Right lobe of liver (tissue), 6 donors: ENCODE measurements at regions not wholly inside any gene's neighbourhood (a gene's known extent, or its start where the extent isn't known, plus 50 kb on each side); places are given as distances from the start of the nearest gene placed in this dataset.

Experiments used
- ATAC-seq, 4 donors: fragments of 200-7000 bp; cut with Tn5 transposase; one replicate each; pipeline ENCODE4 v1.9.1; 2020; ENCODE audit warnings: mild to moderate bottlenecking in 4 of 4, moderate library complexity in 4 of 4
- DNase-seq, 3 donors: peaks; one replicate each; pipeline ENCODE4 v3.0.0-alpha.2; 2020
- H3K27ac ChIP-seq, 3 donors: fragments of 200-600 bp; one replicate each; pipeline ENCODE4 v1.8.0; 2022
- H3K27me3 ChIP-seq, 2 donors: fragments of 200-600 bp; one replicate each; pipeline ENCODE4 v1.8.0; 2022
- H3K36me3 ChIP-seq, 4 donors: fragments of 200-600 bp; sonication (generic) in 1 of 4; one replicate each; pipeline versions ENCODE4 v1.5.1 to v1.8.0; 2017 to 2022; ENCODE audit warnings: control low read depth in 1 of 4
- H3K4me1 ChIP-seq, 4 donors: fragments of 200-600 bp; sonication (generic) in 1 of 4; one replicate each; pipeline versions ENCODE4 v1.5.1 to v1.8.0; 2017 to 2022; ENCODE audit warnings: control low read depth in 1 of 4
- H3K4me3 ChIP-seq, 3 donors: fragments of 200-600 bp; one replicate each; pipeline ENCODE4 v1.8.0; 2022
- H3K9me3 ChIP-seq, 4 donors: fragments of 200-600 bp; sonication (generic) in 1 of 4; one replicate each; pipeline versions ENCODE4 v1.5.1 to v1.8.0; 2017 to 2022; ENCODE audit warnings: control low read depth in 1 of 4
- POLR2A ChIP-seq: fragments of 450-650 bp; IDR thresholded peaks from one replicate; pipeline ENCODE4 v1.6.1; 2017; ENCODE audit warnings: antibody characterized with exemption, mild to moderate bottlenecking
- WGBS: methylation state at CpG from one replicate; pipeline ENCODE4 v1.1.6; 2018; ENCODE audit warnings: low coverage, low lambda C conversion rate; ENCODE audit not compliant: insufficient coverage; ENCODE audit errors: missing lambda C conversion rate; 5-methylcytosine and 5-hydroxymethylcytosine counted together
- intact Hi-C, 2 donors: fragments of 100-400 bp; cut with DNase I; formaldehyde crosslinking; loops; one replicate each; pipeline versions ENCODE4 v1.11.2 to v1.14.1; 2022
- TF ChIP-seq, protein P1 (sequence below), 4 donors: fragments of 200-600 bp in 3 of 4; fragments of 450-650 bp in 1 of 4; IDR thresholded peaks; one replicate each; pipeline versions ENCODE4 v1.5.1 to v1.8.0; 2016 to 2022; ENCODE audit warnings: antibody characterized with exemption in 4 of 4, mild to moderate bottlenecking in 2 of 4
- donor health status: DM: no; HTN: yes; CAD: no.
- donor health status: DM: no; HTN: no; CAD: no.
- donor health status: DM: no; HTN: no; CAD: no.
- donor health status: DM: no; HTN: yes; CAD: no.
- donor health status: DM: no; HTN: yes; CAD: no.

- H3K9me3 ChIP-seq, result no peaks in the 10 kb centered on the region
- H3K4me3 ChIP-seq, result no peak overlapping the region
- H3K36me3 ChIP-seq, result no peaks in the 10 kb centered on the region
- H3K4me1 ChIP-seq, result no peaks in the 10 kb centered on the region
- no peaks in the 10 kb centered on the region for H3K27me3 ChIP-seq
- DNase-seq (no peak), ATAC-seq (no peak)
- WGBS, result 50% methylated on average over 1 of the region's 2 CpGs
- no peak overlapping the region for H3K27ac ChIP-seq
- TF ChIP-seq POLR2A, result no peak
- TF ChIP-seq, protein P1, sequence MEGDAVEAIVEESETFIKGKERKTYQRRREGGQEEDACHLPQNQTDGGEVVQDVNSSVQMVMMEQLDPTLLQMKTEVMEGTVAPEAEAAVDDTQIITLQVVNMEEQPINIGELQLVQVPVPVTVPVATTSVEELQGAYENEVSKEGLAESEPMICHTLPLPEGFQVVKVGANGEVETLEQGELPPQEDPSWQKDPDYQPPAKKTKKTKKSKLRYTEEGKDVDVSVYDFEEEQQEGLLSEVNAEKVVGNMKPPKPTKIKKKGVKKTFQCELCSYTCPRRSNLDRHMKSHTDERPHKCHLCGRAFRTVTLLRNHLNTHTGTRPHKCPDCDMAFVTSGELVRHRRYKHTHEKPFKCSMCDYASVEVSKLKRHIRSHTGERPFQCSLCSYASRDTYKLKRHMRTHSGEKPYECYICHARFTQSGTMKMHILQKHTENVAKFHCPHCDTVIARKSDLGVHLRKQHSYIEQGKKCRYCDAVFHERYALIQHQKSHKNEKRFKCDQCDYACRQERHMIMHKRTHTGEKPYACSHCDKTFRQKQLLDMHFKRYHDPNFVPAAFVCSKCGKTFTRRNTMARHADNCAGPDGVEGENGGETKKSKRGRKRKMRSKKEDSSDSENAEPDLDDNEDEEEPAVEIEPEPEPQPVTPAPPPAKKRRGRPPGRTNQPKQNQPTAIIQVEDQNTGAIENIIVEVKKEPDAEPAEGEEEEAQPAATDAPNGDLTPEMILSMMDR (IDR thresholded peaks at IDR 0.05), result no peak
- intact Hi-C loops, result no loop called here
These were observed 398.6 kb downstream of the GPAM start for GRCh38 chr10:111784946-111785465.

- TF ChIP-seq, protein P1 (IDR thresholded peaks at IDR 0.05), result no peak
- TF ChIP-seq POLR2A, result no peak
- Histone ChIP-seq H3K4me1 (no peaks in the 10 kb centered on the region), H3K9me3 (no peaks in the 10 kb centered on the region), H3K4me3 (no peak overlapping the region), H3K27me3 (no peaks in the 10 kb centered on the region), H3K27ac (no peak overlapping the region), H3K36me3 (no peaks in the 10 kb centered on the region)
- ATAC-seq (no peak), DNase-seq (no peak)
- intact Hi-C loops, result no loop called here
- WGBS, result 44% methylated on average over 1 of the region's 1 CpG
These were observed 397.6 kb downstream of the GPAM start for GRCh38 chr10:111785921-111786320.

DNA sequence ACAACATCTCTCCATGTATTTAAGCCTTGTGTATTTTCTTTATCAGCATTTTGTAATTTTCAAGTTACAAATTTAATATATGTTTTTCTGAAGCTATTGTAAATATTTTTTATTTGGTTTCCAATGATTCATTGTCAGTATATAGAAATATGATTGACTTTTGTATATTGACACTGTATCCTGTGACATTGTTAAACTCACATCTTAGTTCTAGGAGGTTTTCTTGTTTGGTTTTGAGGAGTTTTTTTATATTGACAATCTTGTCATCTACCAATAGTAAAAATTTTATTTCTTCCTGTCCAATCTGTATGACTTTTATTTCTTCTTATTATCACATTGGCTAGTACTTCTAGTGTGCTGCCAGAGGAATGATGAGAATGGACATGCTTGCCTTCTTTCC lies 393.7 kb downstream of the GPAM start:
- no peak for DNase-seq
- Histone ChIP-seq H3K9me3 (no peaks in the 10 kb centered on the region), H3K27ac (no peak overlapping the region), H3K27me3 (no peaks in the 10 kb centered on the region), H3K4me1 (no peaks in the 10 kb centered on the region), H3K36me3 (no peaks in the 10 kb centered on the region), H3K4me3 (no peak overlapping the region)
- no peak for ATAC-seq
- TF ChIP-seq, protein P1 (IDR thresholded peaks at IDR 0.05), result no peak
- TF ChIP-seq POLR2A, result no peak
- intact Hi-C loops, result no loop called here

DNA sequence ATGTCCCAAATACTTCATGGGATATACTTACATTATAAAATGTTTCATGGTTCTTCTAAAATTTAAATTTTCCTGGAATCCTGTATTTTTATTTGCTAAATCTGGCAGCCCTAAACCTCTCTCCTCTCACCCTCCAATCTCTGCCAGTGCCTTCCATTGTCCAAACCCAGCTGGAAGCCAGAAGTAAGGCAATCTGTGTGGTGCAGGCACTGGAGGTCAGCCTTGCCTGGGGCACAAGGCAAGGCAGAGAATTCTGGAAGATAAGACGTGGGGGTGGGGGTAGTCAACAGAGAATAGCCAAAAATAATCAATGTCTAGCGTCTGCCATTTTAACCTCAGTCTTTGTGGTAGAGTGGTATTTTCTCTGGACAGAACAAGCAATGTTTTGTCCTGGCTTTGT lies 381.7 kb downstream of the GPAM start:
- Histone ChIP-seq H3K36me3 (no peaks in the 10 kb centered on the region), H3K9me3 (no peaks in the 10 kb centered on the region), H3K27ac (no peak overlapping the region), H3K27me3 (no peaks in the 10 kb centered on the region), H3K4me1 (no peaks in the 10 kb centered on the region), H3K4me3 (no peak overlapping the region)
- intact Hi-C loops, result no loop called here
- TF ChIP-seq, protein P1 (IDR thresholded peaks at IDR 0.05), result no peak
- TF ChIP-seq POLR2A, result no peak
- WGBS, result 49% methylated on average over 2 of the region's 2 CpGs
- DNase-seq (no peak), ATAC-seq (no peak)

- H3K27ac ChIP-seq, result no peak overlapping the region
- 49% methylated on average over 3 of the region's 3 CpGs for WGBS
- H3K9me3 ChIP-seq, result no peaks in the 10 kb centered on the region
- no peaks in the 10 kb centered on the region for H3K36me3 ChIP-seq
- intact Hi-C loops, result no loop called here
- H3K27me3 ChIP-seq, result no peaks in the 10 kb centered on the region
- DNase-seq (no peak), ATAC-seq (no peak)
- H3K4me1 ChIP-seq, result no peaks in the 10 kb centered on the region
- no peak for TF ChIP-seq POLR2A
- TF ChIP-seq, protein P1 (IDR thresholded peaks at IDR 0.05), result no peak
- H3K4me3 ChIP-seq, result no peak overlapping the region
These were observed 378.8 kb downstream of the GPAM start for GRCh38 chr10:111804781-111805180.
